Inflammatory macrophage treated with lipopolysaccharide for 1 hour (primary cell): ENCODE measurements at regions not wholly inside any gene's neighbourhood (a gene's known extent, or its start where the extent isn't known, plus 50 kb on each side); places are given as distances from the start of the nearest gene placed in this dataset.
A peak's percentile ranks its signal among the peaks of the same experiment; 100 is the strongest.
"Not testable (repeated sequence)": the region's sequence is repeated elsewhere in the genome, so short reads cannot be mapped to it uniquely, and the experiment has no call there.

Source experiments
- DNase-seq, 2 donors: peaks; one replicate each; pipeline ENCODE4 v3.0.0-alpha.2; 2020 to 2022

GRCh38 chr6:792662-793061, 99.7 kb upstream of the EXOC2 start:
- no peak for DNase-seq

GRCh38 chr6:788058-788457, 95.1 kb upstream of the EXOC2 start:
- DNase-seq, result peak in 1 of 2 donors; percentile 12

- DNase-seq, result peak in 1 of 2 donors; percentile 35
Measured at GRCh38 chr6:786946-787763, 94.2 kb upstream of the EXOC2 start.

- no peak for DNase-seq
Measured at GRCh38 chr6:783966-784735, 91.2 kb upstream of the EXOC2 start.

GRCh38 chr6:782141-782540, 89.2 kb upstream of the EXOC2 start:
- DNase-seq, result no peak

- DNase-seq, result no peak
Measured at GRCh38 chr6:781350-781961, 88.5 kb upstream of the EXOC2 start.

- no peak for DNase-seq
Measured at GRCh38 chr6:780706-781105, 87.8 kb upstream of the EXOC2 start.

GRCh38 chr6:776951-777350, 84.0 kb upstream of the EXOC2 start:
- no peak for DNase-seq

- no peak for DNase-seq
Measured at GRCh38 chr6:776528-776931, 83.6 kb upstream of the EXOC2 start.

GRCh38 chr6:775863-776262, 82.9 kb upstream of the EXOC2 start:
- no peak for DNase-seq

GRCh38 chr6:771683-772082, 78.7 kb upstream of the EXOC2 start:
- not testable (repeated sequence) for DNase-seq

- no peak for DNase-seq
Measured at GRCh38 chr6:767755-768512, 75.0 kb upstream of the EXOC2 start.

GRCh38 chr6:766625-767024, 73.7 kb upstream of the EXOC2 start:
- no peak for DNase-seq

- DNase-seq, result no peak
Measured at GRCh38 chr6:761997-762396, 69.1 kb upstream of the EXOC2 start.

GRCh38 chr6:760982-761955, 68.3 kb upstream of the EXOC2 start:
- no peak for DNase-seq

- no peak for DNase-seq
Measured at GRCh38 chr6:759729-760128, 66.8 kb upstream of the EXOC2 start.

- DNase-seq, result no peak
Measured at GRCh38 chr6:756224-756623, 63.3 kb upstream of the EXOC2 start.

GRCh38 chr6:754202-754601, 61.3 kb upstream of the EXOC2 start:
- DNase-seq, result no peak

- no peak for DNase-seq
Measured at GRCh38 chr6:753486-753885, 60.5 kb upstream of the EXOC2 start.

- DNase-seq, result no peak
Measured at GRCh38 chr6:752438-752837, 59.5 kb upstream of the EXOC2 start.

- no peak for DNase-seq
Measured at GRCh38 chr6:751765-752164, 58.8 kb upstream of the EXOC2 start.

- no peak for DNase-seq
Measured at GRCh38 chr6:747921-748320, 55.0 kb upstream of the EXOC2 start.
